Sigmoid colon (tissue), 4 donors: ENCODE measurements at regions not wholly inside any gene's neighbourhood (a gene's known extent, or its start where the extent isn't known, plus 50 kb on each side); places are given as distances from the start of the nearest gene placed in this dataset.

Source experiments
- POLR2A ChIP-seq, 2 donors: fragments of 450-650 bp; IDR thresholded peaks; one replicate each; pipeline ENCODE4 v1.6.1; 2016; ENCODE audit warnings: antibody characterized with exemption in 2 of 2, mild to moderate bottlenecking in 2 of 2, moderate library complexity in 2 of 2
- POLR2AphosphoS5 ChIP-seq, 4 donors: sonication (generic); formaldehyde crosslinking; IDR thresholded peaks; one replicate each; pipeline ENCODE4 v1.6.1; 2017; ENCODE audit warnings: antibody characterized with exemption in 4 of 4
- TF ChIP-seq, protein P1 (sequence below), 4 experiments: fragments of 450-650 bp in 3 of 4; fragments of 200-600 bp in 1 of 4; IDR thresholded peaks; one replicate each; pipeline ENCODE4 v1.5.1; 2016 to 2019; ENCODE audit warnings: antibody characterized with exemption in 4 of 4, mild to moderate bottlenecking in 3 of 4, moderate library complexity in 2 of 4

GRCh38 chr20:55472704-55473103, 532.6 kb downstream of the CBLN4 start:
- TF ChIP-seq, protein P1, sequence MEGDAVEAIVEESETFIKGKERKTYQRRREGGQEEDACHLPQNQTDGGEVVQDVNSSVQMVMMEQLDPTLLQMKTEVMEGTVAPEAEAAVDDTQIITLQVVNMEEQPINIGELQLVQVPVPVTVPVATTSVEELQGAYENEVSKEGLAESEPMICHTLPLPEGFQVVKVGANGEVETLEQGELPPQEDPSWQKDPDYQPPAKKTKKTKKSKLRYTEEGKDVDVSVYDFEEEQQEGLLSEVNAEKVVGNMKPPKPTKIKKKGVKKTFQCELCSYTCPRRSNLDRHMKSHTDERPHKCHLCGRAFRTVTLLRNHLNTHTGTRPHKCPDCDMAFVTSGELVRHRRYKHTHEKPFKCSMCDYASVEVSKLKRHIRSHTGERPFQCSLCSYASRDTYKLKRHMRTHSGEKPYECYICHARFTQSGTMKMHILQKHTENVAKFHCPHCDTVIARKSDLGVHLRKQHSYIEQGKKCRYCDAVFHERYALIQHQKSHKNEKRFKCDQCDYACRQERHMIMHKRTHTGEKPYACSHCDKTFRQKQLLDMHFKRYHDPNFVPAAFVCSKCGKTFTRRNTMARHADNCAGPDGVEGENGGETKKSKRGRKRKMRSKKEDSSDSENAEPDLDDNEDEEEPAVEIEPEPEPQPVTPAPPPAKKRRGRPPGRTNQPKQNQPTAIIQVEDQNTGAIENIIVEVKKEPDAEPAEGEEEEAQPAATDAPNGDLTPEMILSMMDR (IDR thresholded peaks at IDR 0.05): no peak
- TF ChIP-seq POLR2AphosphoS5 (IDR thresholded peaks at IDR 0.05) (no peak), POLR2A (IDR thresholded peaks at IDR 0.05) (no peak)
